HG02678 (cell line): ENCODE measurements at regions not wholly inside any gene's neighbourhood (a gene's known extent, or its start where the extent isn't known, plus 50 kb on each side); places are given as distances from the start of the nearest gene placed in this dataset.
"Not testable (repeated sequence)": the region's sequence is repeated elsewhere in the genome, so short reads cannot be mapped to it uniquely, and the experiment has no call there.

Experiments used
- ATAC-seq: cut with Tn5 transposase; IDR thresholded peaks from one replicate; pipeline ENCODE4 v1.9.1; 2021; ENCODE audit warnings: mild to moderate bottlenecking, moderate library complexity; ENCODE audit not compliant: unreplicated experiment

DNA sequence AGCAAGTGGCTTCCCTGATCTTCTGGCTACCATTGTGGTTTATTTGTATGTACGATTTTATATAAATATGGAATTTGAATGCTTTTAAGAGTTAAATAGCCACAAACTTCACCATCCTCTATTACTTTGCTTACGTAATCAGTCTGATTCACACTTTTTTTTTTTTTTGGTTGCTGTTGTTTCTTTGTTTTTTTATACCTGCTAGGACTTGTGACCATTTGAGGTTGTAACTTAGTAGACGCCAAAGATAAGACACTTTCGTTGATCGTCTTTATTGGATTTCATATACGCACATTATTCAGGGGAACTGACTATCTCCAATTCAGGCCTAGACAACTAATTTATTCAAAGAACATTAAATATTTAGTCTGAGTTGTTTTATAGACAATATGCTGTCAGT lies 559.0 kb downstream of the CBLN4 start:
- ATAC-seq = no peak

DNA sequence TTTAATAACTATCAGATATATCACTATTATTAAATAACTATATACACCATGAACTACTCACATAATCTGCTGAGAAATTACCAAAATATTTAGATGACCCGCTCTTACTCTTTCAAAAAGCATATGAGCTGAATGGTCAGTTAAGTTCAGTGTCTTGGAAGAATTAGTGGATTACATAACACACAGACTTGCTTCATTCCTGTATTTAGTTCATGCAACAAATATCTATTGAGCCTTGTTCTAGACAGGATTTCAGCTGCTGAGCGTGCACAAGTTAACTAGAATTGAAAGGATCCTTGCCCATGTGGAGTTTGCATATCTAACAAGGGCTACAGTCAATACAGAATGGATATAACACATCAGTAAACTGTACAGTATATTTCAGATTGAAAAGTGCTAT lies 566.2 kb downstream of the CBLN4 start:
- no peak for ATAC-seq

- no peak for ATAC-seq
Observed at GRCh38 chr20:55437798-55438415, 567.4 kb downstream of the CBLN4 start.

GRCh38 chr20:55424968-55425367 lies 580.4 kb downstream of the CBLN4 start:
- no peak for ATAC-seq

- no peak for ATAC-seq
Observed at GRCh38 chr20:55424476-55424875, 580.8 kb downstream of the CBLN4 start.

DNA sequence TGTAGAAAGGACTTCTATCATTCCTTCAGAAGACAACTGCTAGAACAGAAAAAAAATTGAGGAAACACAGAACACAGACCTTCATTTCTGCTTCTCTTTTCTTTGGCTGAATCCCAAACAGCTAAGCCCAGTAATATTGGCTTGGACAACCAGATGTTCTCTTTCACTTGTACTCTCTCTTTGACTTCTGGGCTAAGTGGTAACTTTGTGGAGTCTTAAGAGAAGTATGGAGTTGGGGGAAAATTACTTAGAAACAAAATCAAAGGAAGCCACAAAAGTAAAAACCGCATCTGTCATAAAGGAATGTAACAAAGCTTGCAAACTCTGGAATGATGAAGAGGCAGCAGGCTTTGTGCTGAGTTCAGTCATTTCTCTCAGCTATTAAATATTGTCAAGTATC lies 587.5 kb downstream of the CBLN4 start:
- no peak for ATAC-seq

- no peak for ATAC-seq
Observed at GRCh38 chr20:55415567-55416142, 589.7 kb downstream of the CBLN4 start.

DNA sequence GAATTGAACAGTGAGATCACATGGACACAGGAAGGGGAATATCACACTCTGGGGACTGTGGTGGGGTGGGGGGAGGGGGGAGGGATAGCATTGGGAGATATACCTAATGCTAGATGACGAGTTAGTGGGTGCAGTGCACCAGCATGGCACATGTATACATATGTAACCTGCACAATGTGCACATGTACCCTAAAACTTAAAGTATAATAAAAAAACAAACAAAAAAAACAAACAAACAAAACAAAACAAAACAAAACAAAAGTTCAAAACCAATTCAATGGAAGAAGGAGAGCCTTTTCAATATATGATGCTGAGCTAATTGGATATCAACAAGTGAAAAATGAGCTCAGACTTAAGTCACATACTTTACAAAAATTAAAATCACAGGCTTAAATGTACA lies 592.8 kb downstream of the CBLN4 start:
- not testable (repeated sequence) for ATAC-seq

DNA sequence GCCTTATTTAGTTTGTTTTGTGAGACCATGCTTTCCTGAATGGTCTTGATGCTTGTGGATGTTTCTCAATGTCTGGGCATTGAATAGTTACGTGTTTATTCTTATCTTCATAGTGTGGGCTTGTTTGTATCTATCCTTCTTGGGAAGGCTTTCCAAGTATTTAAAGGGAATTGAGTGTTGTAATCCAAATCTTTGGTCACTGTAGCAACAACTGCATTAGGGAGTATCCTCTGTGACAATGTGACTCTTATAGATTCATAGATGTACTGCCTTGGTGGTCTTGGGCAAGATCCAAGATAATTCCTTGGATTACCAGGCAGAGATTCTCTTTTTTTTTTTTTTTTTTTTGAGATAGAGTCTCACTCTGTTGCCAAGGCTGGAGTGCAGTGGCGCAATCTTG lies 598.4 kb downstream of the CBLN4 start:
- no peak for ATAC-seq

DNA sequence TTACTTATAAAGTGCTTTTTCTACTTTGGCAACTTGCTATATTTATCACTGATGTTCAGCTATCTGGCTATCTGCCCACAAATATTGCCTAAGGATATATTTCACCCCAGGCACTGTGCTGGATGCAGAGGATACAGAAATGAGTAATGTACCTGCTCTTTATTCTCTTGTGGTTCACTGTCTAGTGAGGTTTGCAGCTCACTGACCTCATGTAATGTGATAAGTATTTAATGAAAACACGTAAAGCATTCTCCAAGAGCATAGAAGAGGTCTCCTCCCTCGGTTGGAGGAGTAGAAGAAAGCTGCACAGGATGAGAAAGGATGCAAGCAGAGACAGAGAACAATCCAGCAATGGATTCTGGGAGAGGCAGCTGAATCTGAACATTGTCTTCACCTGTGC lies 610.7 kb downstream of the CBLN4 start:
- ATAC-seq = no peak

- no peak for ATAC-seq
Observed at GRCh38 chr20:55390791-55391190, 614.5 kb downstream of the CBLN4 start.

- no peak for ATAC-seq
Observed at GRCh38 chr20:55386686-55387085, 618.6 kb downstream of the CBLN4 start.

- no peak for ATAC-seq
Observed at GRCh38 chr20:55375920-55376319, 629.4 kb downstream of the CBLN4 start.

DNA sequence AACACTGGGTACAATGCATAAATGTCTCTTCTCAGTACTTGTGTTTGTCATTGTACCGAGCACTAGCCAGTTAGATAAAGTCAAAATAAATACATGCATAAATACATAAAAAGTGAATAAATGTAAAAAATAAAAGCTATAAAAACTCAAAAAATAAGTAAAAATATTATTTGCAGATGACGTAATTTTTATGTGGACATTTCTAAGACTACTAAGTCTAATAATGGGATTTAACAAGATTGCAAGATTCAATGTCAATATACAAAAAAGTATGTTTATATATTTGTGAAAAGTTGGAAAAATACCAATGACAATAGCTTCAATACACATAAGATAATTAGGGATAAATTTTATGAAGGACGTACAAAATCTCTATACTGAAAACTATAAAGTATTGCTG lies 639.6 kb downstream of the CBLN4 start:
- ATAC-seq = no peak

- ATAC-seq = no peak
Observed at GRCh38 chr20:55360895-55361294, 644.4 kb downstream of the CBLN4 start.

DNA sequence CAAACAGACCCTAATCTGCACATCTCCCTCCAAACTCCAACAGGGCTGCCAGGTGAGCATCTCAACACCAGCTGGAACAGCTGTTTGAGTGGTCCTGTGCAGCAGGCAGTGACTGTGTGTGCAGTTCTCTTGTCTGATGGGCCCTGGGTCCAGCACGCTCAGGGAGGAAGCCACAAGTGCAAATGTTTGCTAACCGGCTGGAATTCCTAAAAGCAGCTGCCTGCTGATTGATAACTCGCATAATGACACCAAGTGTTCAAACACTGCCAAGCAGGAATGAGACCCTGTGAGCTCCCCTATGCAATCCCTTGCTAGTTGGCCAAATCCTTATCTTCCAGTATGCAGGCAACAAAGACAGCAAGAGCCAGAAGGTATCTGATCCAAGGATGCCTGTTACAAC lies 650.6 kb downstream of the CBLN4 start:
- no peak for ATAC-seq

DNA sequence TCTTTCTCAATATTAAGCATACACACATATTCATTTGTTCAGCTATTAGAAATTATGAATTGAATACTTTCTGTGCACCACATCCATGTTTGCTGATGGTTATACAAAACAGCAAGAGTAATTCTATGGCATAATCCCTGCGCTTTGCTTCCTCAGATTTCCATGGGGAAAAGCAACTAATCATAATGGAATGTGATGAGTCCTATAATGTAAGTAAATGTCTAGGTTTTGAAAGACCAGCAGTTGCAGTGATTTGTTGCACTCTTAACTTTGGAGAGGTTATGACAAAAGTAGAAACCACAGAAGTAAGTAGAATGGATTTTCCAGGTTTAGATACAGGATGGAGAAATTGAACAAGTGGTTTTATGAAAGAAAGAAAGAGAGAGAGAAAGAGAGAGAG lies 652.1 kb downstream of the CBLN4 start:
- no peak for ATAC-seq

- ATAC-seq = no peak
Observed at GRCh38 chr20:55348223-55348622, 657.1 kb downstream of the CBLN4 start.

- ATAC-seq = no peak
Observed at GRCh38 chr20:55342822-55343221, 662.5 kb downstream of the CBLN4 start.

DNA sequence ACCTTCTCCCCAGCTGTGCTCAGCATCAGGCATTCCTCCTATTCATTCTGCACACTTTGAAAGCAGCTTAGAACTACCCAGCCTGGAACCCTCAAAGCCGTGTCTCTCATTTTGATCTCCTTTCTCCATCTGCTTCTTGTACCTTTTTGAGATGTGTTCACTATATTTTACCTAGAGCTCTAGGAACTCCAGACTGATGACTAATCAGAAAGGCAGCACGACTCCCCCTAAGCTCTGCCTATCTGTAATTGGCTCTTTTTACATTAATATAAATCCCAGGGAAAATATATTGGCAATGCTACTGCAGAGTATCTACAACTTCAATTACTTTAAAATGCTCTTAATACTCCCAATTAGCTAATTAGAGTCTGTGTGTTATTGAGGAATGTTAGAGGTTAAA lies 671.5 kb downstream of the CBLN4 start:
- no peak for ATAC-seq

- ATAC-seq = no peak
Observed at GRCh38 chr20:55329108-55329507, 676.2 kb downstream of the CBLN4 start.

DNA sequence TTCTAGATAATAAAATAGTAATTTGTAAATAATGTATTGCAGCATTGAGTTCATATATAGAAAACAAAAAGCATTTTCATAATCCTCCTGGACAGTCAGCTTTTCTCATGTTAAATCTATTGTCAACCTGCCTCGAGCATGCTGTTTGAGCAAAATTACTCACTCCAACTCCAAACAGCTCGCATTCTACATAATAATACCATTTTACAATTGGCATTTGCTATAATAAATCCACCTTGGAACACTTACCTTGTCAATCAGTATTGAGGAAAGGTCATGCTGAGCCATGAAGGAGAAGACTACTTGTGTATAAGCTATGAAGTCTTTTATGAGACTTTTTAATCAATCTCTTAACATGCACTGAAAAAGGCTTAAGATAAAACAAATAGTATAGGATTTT lies 682.6 kb downstream of the CBLN4 start:
- ATAC-seq = no peak

- no peak for ATAC-seq
Observed at GRCh38 chr20:55316753-55317152, 688.6 kb downstream of the CBLN4 start.
